SIG-M5 treated with dmso at 0.1 percent for 504 hours (cell line): ENCODE measurements at regions not wholly inside any gene's neighbourhood (a gene's known extent, or its start where the extent isn't known, plus 50 kb on each side); places are given as distances from the start of the nearest gene placed in this dataset.

Experiments used
- DNase-seq: peaks from one replicate; lab custom pipeline; 2025; ENCODE audit not compliant: unreplicated experiment; lab: John Stamatoyannopoulos, UW

DNA sequence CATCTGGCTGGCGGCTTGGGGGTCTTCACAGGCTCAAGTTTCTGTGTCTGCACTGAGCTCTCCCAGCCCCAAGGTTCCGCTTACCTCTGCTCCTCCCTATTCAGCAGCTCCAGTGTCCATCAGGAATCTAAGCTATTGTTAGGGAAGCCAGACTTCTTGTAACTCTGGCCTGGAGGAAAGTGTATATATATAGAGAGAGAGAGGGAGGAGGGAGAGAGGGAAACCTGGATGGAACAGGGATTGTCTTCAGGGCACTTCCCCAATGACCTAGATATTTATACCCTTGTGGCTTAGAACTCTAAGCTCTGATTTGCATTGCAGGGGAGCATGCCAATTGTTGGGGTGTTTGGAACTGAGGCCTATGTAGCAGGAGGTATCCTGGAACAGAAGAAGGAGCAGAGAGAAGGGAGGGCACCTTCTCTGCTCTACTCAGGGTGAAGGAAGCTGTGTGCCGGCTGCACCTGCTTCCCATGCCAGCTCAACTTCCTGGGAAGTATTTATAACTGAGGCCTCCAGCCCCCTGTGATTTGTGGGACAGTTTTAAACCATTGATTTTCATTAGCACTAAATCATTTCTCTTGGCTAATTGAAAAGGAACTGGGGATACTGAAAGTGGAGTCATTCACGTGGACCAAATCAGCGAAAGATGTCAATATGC is 70.9 kb downstream of the NAV1 start:
- DNase-seq: no peak

DNA sequence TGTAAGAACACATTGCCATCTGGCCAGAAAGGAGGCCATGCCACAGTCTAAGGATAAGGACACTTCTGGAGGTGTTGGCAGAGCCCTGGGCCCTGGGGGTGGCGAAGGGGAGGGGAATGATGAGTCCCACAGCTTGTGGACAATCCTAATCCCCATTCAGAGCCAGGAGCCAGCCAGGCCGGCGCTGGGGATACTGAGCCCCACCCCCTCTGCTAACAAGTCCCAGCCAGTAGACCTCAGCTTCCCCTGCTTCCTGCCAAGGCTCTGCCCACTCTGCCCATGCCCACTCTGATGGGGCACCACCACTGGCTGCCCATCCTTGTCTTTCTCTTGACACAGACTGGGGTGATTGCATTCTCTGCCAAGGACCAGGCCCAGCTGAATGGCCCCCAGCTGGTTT is 71.9 kb downstream of the NAV1 start:
- DNase-seq: no peak

DNA sequence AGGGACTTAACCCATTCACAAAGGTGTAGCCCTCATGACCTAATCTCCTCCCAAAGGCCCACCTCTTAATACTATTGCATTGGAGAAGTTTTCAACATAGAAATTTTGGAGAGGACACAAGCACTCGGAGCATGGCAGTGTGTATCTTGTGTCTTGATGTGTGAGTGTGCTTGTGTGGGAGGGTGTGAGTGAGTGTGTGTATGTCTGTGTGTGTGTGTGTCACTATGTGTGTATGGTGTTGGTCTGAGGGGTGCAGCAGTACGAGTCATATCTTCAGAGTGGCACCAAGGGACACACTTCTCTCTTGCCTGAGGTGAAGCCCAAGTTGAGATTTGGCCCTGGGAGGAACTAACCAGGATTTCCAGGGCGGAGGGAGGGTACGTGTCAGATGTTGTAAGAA is 73.7 kb downstream of the NAV1 start:
- no peak for DNase-seq

DNA sequence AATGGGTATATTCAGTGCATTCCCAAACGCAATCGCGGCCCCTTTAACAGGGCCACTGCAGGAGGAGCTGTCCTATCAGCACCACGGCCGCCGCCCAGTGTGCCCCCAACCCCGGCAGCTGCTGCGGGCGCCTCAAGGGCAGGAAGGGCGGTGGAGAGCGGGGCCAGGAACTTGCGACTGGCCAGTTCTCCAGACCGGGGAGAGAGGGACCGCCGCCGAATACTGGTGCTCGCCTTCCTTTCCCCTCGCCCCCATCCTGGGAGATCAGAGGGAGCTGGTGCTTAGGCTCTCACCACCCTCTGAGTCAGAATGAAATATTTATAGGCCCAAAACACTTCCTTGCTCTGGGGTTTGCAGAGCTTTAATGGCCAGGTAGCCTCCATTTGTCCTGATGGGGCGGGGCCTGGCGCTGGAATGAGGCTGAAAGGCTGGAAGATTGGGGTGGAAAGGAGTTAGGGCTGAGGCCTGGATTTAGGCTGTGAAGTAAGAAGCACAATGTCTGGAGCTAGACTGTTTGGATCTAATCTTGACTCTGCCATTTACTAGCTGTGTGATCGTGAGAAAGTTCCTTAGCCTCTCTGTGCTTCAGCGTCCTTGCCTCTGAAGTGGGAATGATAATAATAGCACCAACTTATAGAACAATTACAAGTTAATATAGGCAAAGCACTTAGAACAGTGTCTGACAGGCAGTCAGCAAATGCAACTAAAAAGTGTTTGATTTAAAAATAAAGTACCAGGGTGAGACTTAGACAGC is 75.5 kb downstream of the NAV1 start:
- no peak for DNase-seq

DNA sequence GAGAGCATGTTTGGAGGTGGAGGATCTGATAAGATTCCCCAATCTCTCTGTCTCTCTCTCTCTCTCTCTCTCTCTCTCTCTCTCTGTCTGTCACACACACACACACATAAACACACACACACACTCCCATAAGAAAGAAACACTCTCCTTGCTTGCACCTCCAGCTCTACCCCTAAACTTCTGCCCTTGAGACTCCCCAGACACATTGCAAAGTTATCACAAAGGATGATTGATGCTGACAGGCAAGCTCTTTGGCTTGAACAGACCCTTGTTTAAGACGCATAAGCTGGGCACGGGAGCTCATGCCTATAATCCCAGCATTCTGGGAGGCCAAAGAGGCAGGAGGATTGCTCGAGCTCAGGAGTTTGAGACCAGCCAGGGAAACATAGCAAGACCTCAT is 78.2 kb downstream of the NAV1 start:
- no peak for DNase-seq

DNA sequence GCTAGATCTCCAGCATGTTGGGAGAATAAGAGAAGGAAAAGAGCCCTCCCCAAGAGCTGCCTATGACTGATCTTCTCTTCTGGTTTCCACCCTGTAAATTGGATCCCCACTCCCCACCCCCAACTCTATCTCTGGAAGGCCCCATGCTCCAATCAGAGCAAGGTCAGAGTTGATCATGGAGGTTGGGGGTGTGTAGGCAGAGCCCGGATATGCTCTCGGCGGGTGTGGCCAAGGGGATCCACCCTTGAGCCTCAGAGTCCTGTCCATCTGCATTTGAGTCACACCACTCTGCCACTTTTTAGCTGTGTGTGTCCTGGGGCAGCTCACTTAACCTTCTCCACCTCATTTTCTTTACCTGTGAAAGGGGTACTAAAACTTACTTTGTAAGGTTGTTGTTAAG is 79.5 kb downstream of the NAV1 start:
- no peak for DNase-seq

DNA sequence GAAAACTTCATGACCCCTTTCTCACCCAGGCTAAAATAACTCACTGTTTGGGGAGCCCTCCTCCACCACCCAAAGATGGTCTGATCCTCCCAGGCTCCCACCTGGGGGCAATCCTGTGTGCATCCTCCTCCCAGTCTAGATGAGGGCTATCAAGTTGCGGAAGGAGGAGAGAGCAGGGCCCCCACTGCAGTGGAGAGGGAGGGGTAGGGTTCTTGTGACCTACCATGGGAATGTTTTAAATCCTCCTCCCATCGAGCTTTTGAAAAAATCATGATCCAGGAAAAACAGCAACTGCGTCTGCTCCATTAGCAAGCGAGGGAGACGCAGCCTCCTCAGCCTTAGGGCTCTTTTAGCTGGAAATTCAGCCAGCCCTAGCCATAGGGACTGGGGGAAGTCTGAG is 80.0 kb downstream of the NAV1 start:
- DNase-seq: no peak

DNA sequence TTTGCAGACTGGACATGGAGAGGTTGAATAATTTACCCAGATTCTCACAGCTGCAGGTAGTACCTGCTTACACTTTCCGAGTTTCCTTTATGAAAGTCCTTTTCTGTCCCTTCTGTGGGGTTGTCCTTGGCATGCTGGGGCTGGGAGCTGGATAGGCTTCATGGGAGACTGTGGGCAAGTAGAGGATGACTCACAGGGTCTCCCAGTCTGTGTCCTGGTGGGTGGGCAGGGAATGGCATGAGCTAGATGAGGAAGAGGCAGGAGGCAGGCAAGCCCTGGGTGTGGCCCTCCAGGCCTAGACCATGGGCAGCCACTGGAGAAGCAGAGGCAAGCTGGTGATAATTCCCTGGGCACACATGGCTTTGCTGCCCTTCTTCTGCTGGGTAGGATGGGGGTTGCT is 80.6 kb downstream of the NAV1 start:
- no peak for DNase-seq

DNA sequence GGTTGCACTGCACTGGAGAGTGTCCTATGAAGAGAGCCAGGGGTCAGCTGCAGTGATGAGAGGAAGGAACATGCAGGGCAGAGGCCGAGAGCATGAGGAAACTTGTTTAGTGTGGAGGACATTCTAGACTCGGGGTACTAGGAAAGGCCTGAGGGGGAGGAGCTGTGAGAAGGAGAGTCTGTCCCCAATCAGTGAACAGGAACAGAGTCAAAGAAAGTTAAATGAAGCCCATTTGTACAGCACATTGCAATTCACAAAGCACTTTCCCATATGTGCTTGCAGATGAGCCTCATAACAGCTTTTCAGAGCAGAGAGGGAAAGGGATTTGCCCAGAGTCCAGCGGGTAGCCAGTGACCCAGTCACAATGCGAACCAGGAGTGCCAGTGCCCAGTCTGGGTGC is 83.4 kb downstream of the NAV1 start:
- DNase-seq: no peak

DNA sequence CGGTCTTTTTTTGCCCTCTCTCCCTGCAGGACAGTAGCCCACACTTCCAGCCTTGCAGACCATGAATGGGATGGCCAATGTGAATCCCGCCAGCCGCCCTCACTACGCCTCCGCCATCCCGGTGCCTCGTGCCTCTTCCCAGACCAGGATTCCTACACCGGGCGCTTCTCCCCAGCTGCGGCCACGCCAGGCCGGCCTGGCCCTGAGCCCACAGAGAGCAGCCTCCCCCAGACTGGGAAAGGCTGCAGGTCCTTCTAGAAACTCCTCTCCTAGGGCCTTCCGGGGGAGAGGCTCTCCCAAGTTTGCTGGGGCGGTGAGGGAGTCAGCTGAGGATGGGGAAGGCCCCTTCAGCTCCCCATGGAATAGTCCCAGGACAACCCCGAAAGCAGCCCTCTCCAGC is 83.9 kb downstream of the NAV1 start:
- no peak for DNase-seq

DNA sequence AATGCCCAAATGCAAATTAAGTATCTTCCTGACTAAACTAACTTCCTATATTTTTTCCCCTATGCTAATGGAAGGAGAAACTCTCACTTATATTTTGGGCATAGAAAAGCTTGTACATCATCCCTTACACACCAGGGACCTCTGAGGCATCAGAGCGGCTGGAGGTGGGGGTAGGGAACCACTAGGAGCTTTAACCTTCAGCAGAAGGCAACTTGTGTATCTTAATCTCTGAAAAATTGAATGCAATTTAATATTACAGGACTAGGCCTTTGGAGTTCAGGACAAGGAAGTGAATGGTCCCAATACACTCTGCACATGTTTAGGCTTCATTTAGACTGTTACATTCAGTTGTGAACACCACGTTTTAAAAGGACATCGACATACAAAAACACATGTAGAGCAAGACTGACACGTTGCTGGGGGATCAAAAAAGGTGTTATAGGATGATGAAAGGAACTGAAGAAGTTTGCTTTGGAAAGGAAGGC is 85.9 kb downstream of the NAV1 start:
- DNase-seq: no peak

DNA sequence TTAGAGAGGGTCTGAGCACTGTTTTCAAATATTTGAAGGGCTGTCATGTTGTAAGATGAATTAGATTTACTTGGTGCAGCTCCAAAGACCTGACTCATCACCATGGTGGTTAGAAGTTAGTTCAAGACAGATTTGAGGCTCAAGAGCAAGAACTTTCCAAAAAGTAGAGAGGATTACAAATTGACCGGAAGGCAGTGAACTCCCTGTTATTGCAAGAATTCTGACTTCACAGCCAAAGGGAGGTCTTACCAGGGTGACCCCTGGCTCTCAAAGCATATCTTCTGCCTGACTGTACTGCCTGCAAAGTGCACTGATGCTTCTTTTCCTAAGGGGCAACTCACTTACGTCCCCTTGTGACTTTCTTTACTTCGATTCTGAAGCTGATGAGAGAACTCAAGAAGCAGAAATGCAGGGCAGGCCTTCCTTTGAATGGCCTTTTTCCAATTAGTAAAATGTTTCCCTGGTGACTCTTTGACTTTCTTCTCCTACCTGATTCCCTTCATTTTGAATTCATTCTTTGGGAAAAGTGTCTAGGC is 86.4 kb downstream of the NAV1 start:
- no peak for DNase-seq

DNA sequence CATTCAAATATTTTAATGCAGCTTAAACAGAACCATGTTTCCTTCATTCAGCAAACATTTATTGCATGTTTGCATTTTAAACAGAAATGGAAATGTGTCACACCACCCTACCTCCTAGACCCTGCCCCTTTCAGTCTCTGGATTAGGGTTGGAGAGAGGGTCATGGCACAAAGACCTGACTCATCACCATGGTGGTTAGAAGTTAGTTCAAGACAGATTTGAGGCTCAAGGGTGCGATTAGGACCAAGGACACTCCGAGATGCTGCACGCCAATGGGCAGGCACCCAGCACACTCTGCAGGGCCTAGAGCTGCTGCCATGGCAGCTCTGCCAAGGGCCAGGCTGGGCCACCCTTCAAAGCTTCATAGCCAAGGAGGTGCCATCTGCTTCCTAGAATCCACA is 86.9 kb downstream of the NAV1 start:
- DNase-seq: no peak

DNA sequence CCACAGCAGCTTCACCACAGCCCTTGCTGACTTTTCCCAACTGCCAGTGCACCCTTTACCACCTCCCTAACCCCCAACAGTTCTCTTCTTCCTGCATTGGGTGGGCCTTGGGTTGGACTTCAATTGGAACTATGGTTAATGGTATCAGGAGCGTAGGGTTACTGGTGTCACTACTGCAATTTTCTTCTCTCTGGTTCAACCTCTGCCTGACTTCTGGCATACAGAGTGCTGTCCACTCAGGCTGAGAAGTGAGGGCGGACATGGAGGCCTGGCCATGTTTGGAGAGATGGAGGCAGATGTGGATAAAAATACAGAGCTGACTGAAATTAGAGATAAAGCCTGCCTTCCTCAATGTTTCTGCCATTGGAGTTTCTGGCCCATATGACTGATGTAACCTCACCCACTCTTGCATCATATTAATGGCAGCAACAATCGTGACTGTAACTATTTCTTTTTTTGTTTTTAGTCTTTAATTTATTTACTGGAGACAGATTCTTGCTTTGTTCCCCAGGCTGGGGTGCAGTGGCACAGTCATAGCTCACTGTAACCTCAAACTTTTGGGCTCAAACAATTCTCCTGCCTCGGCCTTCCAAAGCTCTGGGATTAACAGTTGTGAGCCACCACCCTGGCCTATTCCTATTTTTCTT is 87.8 kb downstream of the NAV1 start:
- no peak for DNase-seq

DNA sequence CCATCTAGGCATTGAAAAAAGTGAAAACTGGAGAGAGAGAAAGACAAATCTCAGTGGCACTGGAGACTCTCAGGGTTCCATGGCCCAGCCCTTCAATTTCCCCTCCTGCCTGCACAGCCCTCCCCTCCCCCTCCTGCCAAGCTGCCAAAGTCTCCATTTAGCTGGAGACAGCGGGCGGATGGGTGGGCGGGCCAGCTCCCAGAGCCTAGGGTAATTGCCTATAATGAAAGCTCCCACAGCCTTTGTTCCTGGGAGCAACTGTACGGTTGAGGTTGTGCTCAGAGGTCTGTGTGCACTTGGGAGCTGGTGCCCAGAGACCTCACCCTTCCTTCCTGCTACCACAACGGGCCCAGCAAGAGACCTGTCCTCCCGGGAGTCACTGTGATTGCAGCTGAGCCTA is 89.6 kb downstream of the NAV1 start:
- no peak for DNase-seq

DNA sequence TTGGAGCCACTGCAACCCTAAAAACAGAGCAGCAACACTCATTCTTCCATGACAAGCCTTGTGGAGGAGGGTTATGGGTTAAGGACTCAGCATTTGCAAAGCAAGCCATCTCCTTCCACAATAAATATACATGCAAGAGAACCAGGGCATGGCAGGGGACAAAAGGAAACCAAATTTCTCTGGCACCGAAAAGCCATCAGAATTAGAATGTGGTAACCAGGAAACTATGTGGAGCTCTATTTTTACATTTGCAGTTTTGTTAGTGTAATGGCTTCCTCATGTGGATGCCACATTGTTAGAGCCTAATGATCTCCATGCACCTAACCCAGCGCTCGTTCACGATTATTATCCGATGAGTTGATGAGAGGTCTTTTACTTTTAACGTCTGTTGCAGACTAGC is 91.7 kb downstream of the NAV1 start:
- DNase-seq: no peak

DNA sequence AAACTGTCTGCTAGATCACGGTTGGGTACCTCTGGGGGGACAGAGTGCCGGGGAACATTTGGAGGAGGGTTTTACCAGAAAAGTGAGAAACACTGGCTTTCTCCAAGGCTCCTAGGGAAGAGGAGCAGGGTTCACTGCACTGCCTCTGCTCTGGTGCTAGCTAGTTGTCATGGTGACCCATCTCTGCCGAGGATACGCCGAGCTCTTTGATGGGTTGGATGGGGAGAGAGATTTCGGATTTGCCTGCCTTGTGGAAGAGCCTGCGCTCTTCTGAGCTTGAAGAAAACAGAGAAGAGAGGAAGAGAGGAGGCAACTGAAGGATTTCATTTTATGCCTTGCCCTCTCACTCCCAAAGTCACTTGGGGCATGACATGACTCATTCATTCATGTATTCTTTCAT is 92.1 kb downstream of the NAV1 start:
- no peak for DNase-seq

DNA sequence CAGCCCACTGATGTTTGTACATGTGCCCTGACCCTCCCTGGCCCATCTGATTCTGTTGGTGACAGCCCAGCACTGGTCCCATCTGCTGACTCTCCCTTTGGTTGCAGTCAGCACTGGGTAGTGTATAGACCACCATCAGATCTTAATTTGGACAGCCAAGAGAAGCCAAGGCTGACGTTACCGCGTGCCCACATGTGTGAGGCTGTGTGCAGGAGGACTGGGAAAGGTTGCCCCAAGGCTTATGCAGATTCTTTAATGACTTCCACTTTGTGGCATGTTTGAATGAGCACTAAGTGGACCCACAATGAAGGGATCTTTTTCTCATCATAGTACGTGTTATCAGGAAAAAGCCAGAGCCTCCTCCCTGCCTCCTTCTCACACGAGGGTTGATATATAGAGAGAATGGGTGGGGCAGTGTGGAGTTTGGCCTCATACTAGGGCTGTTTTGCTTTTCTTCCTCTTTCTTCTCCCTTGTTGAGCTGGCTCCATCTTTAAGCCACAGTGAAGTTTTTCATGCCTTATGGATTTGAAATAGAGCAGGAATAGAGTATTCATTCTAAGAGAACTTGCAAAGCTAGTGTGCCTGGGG is 93.5 kb downstream of the NAV1 start:
- DNase-seq: no peak

DNA sequence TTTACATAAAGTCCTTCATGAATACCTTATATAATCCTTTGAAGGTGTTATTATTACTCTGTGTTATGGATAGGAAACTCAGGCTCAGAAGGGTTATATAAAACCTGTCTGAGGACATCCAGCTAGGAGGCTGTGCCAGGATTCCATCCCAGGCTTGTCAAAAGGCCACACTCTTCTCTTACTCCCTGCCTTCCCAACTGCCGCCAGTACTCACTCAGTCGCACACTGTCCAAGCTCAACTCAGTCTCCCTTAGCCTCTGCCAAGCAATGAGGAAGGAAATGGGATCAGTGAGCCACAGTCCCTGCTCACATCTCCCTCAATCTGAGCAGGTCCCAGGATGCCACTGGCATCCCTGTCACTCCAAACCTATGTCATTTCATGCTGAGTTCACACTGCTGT is 94.4 kb downstream of the NAV1 start:
- no peak for DNase-seq

DNA sequence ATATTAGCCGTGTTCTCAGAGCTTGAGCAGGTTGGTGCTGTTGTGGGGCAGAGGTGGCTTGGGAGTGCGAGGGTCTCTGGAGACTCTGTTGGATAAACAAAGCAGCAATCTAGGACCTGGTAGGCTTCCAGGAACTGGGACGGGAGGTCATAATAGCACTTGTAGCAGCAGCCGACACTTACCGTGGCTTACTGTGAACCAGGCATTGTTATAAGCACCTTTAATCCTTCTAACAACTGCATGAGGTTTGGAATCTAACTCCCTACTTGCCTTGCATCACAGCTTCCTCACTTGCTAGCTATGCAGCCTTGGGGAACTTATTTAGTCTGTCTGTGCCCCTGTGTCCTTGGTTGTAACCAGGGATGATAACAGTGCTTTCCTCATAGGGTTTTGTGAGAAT is 94.9 kb downstream of the NAV1 start:
- peak; percentile 9 for DNase-seq

DNA sequence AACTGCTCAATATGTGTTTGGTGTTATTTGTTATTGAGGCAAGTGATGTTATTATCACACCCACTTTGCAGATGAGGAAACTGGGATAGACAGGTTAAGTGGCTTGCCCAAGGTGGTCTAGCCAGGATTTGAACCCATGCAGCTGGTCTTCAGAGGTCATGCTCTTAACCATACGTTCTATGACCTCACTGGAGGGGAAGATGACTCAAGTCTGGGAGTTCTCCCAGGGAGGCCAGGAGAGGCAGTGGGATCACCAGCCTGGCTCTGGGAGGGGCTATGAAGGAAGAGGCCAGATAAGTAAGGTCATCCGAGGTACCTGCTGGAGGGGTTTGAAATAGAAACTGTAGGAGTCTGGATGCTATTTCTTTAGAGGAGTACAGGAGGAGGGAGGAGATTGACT is 95.3 kb downstream of the NAV1 start:
- no peak for DNase-seq

DNA sequence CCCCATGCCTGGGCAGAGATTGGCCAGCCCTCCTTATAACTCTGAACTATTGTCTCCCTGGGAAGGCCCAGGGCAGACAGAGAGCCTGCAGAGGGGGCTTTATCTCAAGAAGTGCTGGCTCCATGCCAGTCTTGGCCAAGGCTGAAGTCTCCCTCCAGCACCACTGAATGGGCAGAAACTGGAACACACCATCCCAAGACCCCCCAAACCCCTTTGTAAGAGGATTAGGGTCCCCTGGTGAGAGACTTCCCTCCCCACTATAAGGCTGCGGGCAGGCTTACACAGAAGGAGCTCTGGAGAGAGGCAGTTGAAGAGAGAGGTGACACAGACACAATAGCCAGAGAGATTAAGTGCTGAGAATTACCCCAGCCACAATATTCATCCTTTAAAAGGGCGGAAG is 97.2 kb downstream of the NAV1 start:
- no peak for DNase-seq
